IMR-90 (cell line): ENCODE measurements at regions not wholly inside any gene's neighbourhood (a gene's known extent, or its start where the extent isn't known, plus 50 kb on each side); places are given as distances from the start of the nearest gene placed in this dataset.

Source experiments
- ATAC-seq: fragments of 200-7000 bp; cut with Tn5 transposase; 2 replicates; pipeline ENCODE4 v1.9.1; 2020; ENCODE audit warnings: low read depth, mild to moderate bottlenecking, moderate library complexity
- BruUV-seq: library from RNA; stranded (reverse); fragments of 400-500 nt; replicated peaks from 2 replicates; lab custom pipeline; 2021; lab: Mats Ljungman, UMichigan
- CTCF ChIA-PET: fragments of 300-600 bp; formaldehyde crosslinking; extraction: SDS; loops from one replicate; lab custom pipeline; 2021; ENCODE audit warnings: antibody characterized with exemption; lab: Yijun Ruan, JAX
- POLR2A ChIA-PET: fragments of 300-600 bp; sonication (Branson Sonifier 250); formaldehyde crosslinking; loops from one replicate; lab custom pipeline; 2022; ENCODE audit warnings: antibody characterized with exemption; ENCODE audit not compliant: unreplicated experiment; lab: Charles Lee
- DNase-seq: peaks from one replicate; pipeline ENCODE4 v3.0.0; 2013
- H2AFZ ChIP-seq: replicated peaks from 2 replicates; pipeline ENCODE3; 2013; ENCODE audit warnings: low read length, mild to moderate bottlenecking; ENCODE audit not compliant: poor library complexity
- H2AK5ac ChIP-seq: 2 replicates; pipeline ENCODE4 v1.6.1; 2013; ENCODE audit warnings: low read depth, low read length, inconsistent platforms
- H2AK9ac ChIP-seq: replicated peaks from 2 replicates; pipeline ENCODE3; 2013; ENCODE audit warnings: mild to moderate bottlenecking, low read depth, low read length, moderate library complexity; ENCODE audit not compliant: poor library complexity
- H2BK120ac ChIP-seq: 2 replicates; pipeline ENCODE4 v1.6.1; 2013; ENCODE audit warnings: low read depth, low read length, inconsistent platforms
- H2BK15ac ChIP-seq: 3 replicates; pipeline ENCODE4 v1.6.1; 2013; ENCODE audit warnings: low read depth, low read length, inconsistent platforms
- H2BK20ac ChIP-seq: 2 replicates; pipeline ENCODE4 v1.6.1; 2013; ENCODE audit warnings: low read depth, mild to moderate bottlenecking, inconsistent platforms, low read length, moderate library complexity
- H2BK5ac ChIP-seq: 2 replicates; pipeline ENCODE4 v1.6.1; 2013; ENCODE audit warnings: mild to moderate bottlenecking, low read depth, low read length, inconsistent platforms; ENCODE audit not compliant: poor library complexity, severe bottlenecking
- H3K14ac ChIP-seq: replicated peaks from 2 replicates; pipeline ENCODE4 v1.6.1; 2013; ENCODE audit warnings: low read depth, low read length, inconsistent platforms
- H3K18ac ChIP-seq: 2 replicates; pipeline ENCODE4 v1.6.1; 2013; ENCODE audit warnings: low read depth, low read length, control low read depth
- H3K23ac ChIP-seq: 2 replicates; pipeline ENCODE4 v1.6.1; 2013; ENCODE audit warnings: low read depth, low read length, inconsistent platforms
- H3K27ac ChIP-seq: 2 replicates; pipeline ENCODE4 v1.5.1; 2013; ENCODE audit warnings: mild to moderate bottlenecking, control low read depth, low read length; ENCODE audit not compliant: insufficient read depth
- H3K27me3 ChIP-seq: 2 replicates; pipeline ENCODE4 v1.6.1; 2013; ENCODE audit warnings: low read length; ENCODE audit not compliant: control insufficient read depth, insufficient read depth
- H3K36me3 ChIP-seq: 2 replicates; pipeline ENCODE4 v1.6.1; 2013; ENCODE audit warnings: low read length, mixed read lengths; ENCODE audit not compliant: control insufficient read depth, insufficient read depth
- H3K4ac ChIP-seq: 2 replicates; pipeline ENCODE4 v1.6.1; 2013; ENCODE audit warnings: low read depth, low read length, inconsistent platforms
- H3K4me1 ChIP-seq: 2 replicates; pipeline ENCODE4 v1.6.1; 2013; ENCODE audit warnings: low read length, mixed read lengths; ENCODE audit not compliant: control insufficient read depth, insufficient read depth
- H3K4me2 ChIP-seq: 2 replicates; pipeline ENCODE4 v1.6.1; 2013; ENCODE audit warnings: low read depth, mild to moderate bottlenecking, control low read depth, low read length, moderate library complexity
- H3K4me3 ChIP-seq: 2 replicates; pipeline ENCODE4 v1.5.1; 2013; ENCODE audit warnings: low read depth, mild to moderate bottlenecking, control low read depth, low read length, moderate library complexity; ENCODE audit not compliant: insufficient read depth
- H3K56ac ChIP-seq: 2 replicates; pipeline ENCODE4 v1.6.1; 2013; ENCODE audit warnings: low read length, inconsistent platforms; ENCODE audit not compliant: insufficient read depth; ENCODE audit errors: extremely low read depth
- H3K79me1 ChIP-seq, 2 experiments: 2 replicates each; pipeline ENCODE4 v1.6.1; 2013; ENCODE audit warnings: low read length in 2 of 2, inconsistent platforms in 1 of 2, low read depth in 1 of 2
- H3K9ac ChIP-seq: 2 replicates; pipeline ENCODE4 v1.6.1; 2013; ENCODE audit warnings: low read depth, low read length, control low read depth
- H3K9me1 ChIP-seq: 2 replicates; pipeline ENCODE4 v1.6.1; 2013; ENCODE audit warnings: low read length, inconsistent platforms; ENCODE audit not compliant: insufficient read depth
- H3K9me3 ChIP-seq: 2 replicates; pipeline ENCODE4 v1.6.1; 2013; ENCODE audit warnings: low read length; ENCODE audit not compliant: control insufficient read depth, insufficient read depth
- H4K20me1 ChIP-seq: 2 replicates; pipeline ENCODE4 v1.6.1; 2013; ENCODE audit warnings: low read length, inconsistent platforms; ENCODE audit not compliant: insufficient read depth
- H4K5ac ChIP-seq: 2 replicates; pipeline ENCODE4 v1.6.1; 2013; ENCODE audit warnings: mild to moderate bottlenecking, low read depth, low read length, control low read depth
- H4K8ac ChIP-seq, 2 experiments: 2 replicates each; pipeline ENCODE4 v1.6.1; 2013; ENCODE audit warnings: low read depth in 2 of 2, low read length in 2 of 2, control low read depth in 1 of 2, inconsistent platforms in 1 of 2
- H4K91ac ChIP-seq: 2 replicates; pipeline ENCODE4 v1.6.1; 2013; ENCODE audit warnings: low read depth, low read length, inconsistent platforms; ENCODE audit not compliant: insufficient read depth
- RAD21 ChIP-seq: IDR thresholded peaks from 2 replicates; pipeline ENCODE4 v1.6.1; 2012; ENCODE audit warnings: low read length, improper control_type of control experiment
- RCOR1 ChIP-seq: IDR thresholded peaks from 2 replicates; pipeline ENCODE4 v1.6.1; 2012; ENCODE audit warnings: mild to moderate bottlenecking, low read length, improper control_type of control experiment; ENCODE audit not compliant: insufficient replicate concordance
- SMC3 ChIP-seq: fragments of 150-350 bp; IDR thresholded peaks from 2 replicates; pipeline ENCODE4 v1.6.1; 2016; ENCODE audit warnings: low read depth, mild to moderate bottlenecking, antibody characterized with exemption, low read length, moderate library complexity
- WGBS, 2 experiments: methylation state at CpG; one replicate each; pipeline versions ENCODE4 v1.1.5 to v1.1.7; 2013; ENCODE audit warnings: missing lambda C conversion rate in 2 of 2; ENCODE audit not compliant: insufficient read length in 1 of 2; ENCODE audit errors: extremely low coverage in 2 of 2; 5-methylcytosine and 5-hydroxymethylcytosine counted together
- dilution Hi-C: fragments of 300-500 bp; cut with HindIII; formaldehyde crosslinking; loops from one replicate; pipeline ENCODE4 v1.14.3; 2018; ENCODE audit warnings: low sequenced_read_pairs; ENCODE audit not compliant: unreplicated experiment
- in situ Hi-C: fragments of 300-500 bp; cut with MboI; formaldehyde crosslinking; loops from 3 replicates; pipeline ENCODE4 v1.14.3; 2019; ENCODE audit warnings: low sequenced_read_pairs, inconsistent platforms, mixed read lengths
- intact Hi-C: fragments of 100-400 bp; cut with micrococcal nuclease; formaldehyde crosslinking; loops from 2 replicates; pipeline ENCODE4 v1.10.0; 2022

DNA sequence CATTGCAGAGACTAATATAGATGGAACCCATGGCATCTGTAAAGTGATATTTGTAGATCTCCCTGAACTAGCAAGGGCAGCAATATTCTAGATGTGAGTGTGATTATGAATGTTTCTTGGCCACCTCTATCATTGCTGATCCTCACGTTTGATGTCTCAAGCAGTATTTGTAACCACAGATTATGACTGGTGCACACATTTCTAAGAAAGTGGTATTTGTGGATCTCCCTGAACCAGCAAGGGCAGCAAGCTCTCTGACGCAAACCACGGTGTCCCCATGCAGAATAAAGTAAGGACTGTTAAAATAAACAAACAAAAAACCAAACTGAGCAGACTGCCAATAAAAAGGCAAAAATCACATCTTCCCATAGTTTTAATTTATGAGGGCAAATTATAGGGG is 301.3 kb downstream of the CSNK1G3 start:
- Histone ChIP-seq H4K91ac (no peak overlapping the region), H3K36me3 (no peaks in the 10 kb centered on the region), H3K56ac (no peak overlapping the region), H3K23ac (0 out of 2 replicates have a peak overlapping the region, but pooled peaks have one; percentile 20), H3K4me3 (no peak overlapping the region), H3K4me1 (peaks cover 9% of the 10 kb centered on the region; the same call in 1 of the 2 replicates), H3K14ac (no peak overlapping the region), H2AK9ac (no peak overlapping the region), H2BK20ac (no peak overlapping the region), H2BK15ac (no peak overlapping the region), H2BK120ac (no peak overlapping the region), H3K27me3 (no peaks in the 10 kb centered on the region), H2AK5ac (no peak overlapping the region), H3K18ac (no peak overlapping the region), H2BK5ac (no peak overlapping the region), H3K9ac (no peak overlapping the region), H4K5ac (no peak overlapping the region), H3K9me1 (no peaks in the 10 kb centered on the region), H3K4me2 (no peak overlapping the region), H4K20me1 (no peaks in the 10 kb centered on the region), H3K4ac (no peak overlapping the region), H4K8ac (no peak overlapping the region), H2AFZ (no peak overlapping the region), H3K79me1 (no peaks in the 10 kb centered on the region), H3K9me3 (no peaks in the 10 kb centered on the region), H3K27ac (no peak overlapping the region)
- dilution Hi-C loops, result no loop called here
- no CpG with 5 or more reads among the region's 3 CpGs for WGBS, 2 experiments
- ChIA-PET CTCF (no interaction called here), POLR2A (no interaction called here)
- no peak for TF ChIP-seq RAD21
- no peak for TF ChIP-seq RCOR1
- TF ChIP-seq SMC3, result no peak
- DNase-seq, result no peak
- BruUV-seq, result no TSS peak
- in situ Hi-C loops, result no loop called here
- ATAC-seq, result no peak
- intact Hi-C loops, result no loop called here
